ENCODE measurements at regions not wholly inside any gene's neighbourhood (a gene's known extent, or its start where the extent isn't known, plus 50 kb on each side); places are given as distances from the start of the nearest gene placed in this dataset.

DNA sequence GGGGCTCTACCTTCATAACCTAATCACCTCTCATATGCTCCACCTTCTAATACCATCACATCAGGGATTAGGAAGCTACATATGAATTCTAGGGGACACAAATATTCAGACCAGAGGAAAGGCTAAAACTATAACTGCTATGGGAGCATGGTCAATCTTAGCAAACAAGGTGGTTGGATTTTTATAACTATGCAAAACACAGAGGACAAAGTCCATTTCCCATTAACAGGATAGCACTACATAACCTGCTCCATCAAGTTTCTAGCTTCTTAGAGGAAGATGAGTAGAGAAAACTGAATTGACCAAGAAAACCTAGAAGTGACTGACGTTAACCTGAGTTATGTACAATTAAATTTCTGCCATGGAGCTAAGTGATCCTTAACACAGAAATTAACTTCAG is 398.6 kb downstream of the TBL1XR1 start:
- DNase-seq (ENCODE audit: low read depth in 4 of 4, low spot score in 3 of 4): no peak

DNA sequence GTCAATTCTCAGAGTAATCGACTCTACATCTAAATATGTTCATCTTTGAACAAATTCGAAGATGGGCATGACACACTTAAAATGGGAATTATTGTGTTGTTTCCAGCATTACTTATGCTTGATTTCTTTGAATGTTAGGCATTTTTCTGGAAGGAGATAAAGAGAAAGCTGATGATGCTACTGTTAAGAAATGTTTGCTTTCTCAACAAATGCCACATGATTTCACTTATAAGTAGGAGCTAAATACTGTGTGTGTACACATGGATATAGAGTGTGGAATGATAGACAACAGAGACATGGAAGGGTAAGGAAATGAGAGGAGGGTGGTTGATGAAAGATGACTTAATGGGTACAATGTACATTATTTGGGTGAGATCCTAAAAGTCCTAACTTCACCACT is 400.9 kb downstream of the TBL1XR1 start:
- DNase-seq (ENCODE audit: low read depth in 4 of 4, low spot score in 3 of 4): no peak

DNA sequence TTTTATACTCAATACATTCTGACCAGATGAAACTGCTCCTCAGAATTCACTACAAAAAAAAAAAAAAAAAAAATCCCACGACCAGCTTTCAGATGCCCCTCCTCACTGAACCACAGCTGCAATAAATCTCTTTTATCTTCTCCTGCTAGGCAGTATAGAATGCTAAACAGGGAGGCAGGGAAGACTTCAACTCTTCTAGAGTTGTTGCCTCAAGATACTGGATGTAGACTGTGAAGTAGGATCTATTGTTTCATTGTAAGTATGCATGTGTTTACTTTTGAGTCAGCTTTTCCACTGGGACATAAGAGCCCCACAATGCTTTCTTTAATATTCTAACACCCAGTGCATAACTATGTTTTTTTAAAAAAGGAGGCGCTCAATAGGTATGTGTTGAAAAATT is 401.4 kb downstream of the TBL1XR1 start:
- peak in 2 of 4 donors; percentile 24 to 25 for DNase-seq (ENCODE audit: low read depth in 4 of 4, low spot score in 3 of 4)

- DNase-seq (ENCODE audit: low read depth in 4 of 4, low spot score in 3 of 4): no peak
These were observed 402.9 kb downstream of the TBL1XR1 start for GRCh38 chr3:176794406-176794805.

DNA sequence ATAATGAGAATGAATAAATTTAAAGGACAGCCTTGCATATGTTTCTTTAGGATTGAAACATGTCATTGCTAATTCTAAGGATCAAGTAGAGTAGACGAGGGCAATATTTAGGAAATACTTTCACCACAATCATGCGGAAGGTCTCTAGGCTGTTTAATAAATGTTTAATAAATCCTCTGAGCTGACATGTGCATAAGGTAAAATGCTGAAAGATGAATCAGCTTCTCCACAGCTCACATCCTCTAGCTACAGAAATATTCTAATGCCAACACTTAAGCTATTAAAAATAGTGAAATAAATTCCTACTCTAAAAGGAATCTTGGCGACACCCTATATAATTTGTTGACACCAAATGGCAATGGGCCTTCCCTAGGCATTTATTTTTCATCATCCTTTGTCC is 407.3 kb downstream of the TBL1XR1 start:
- DNase-seq (ENCODE audit: low read depth in 4 of 4, low spot score in 3 of 4): no peak

GRCh38 chr3:176789281-176789705 is 408.0 kb downstream of the TBL1XR1 start:
- peak in 2 of 4 donors; percentile 12 to 18 for DNase-seq (ENCODE audit: low read depth in 4 of 4, low spot score in 3 of 4)

DNA sequence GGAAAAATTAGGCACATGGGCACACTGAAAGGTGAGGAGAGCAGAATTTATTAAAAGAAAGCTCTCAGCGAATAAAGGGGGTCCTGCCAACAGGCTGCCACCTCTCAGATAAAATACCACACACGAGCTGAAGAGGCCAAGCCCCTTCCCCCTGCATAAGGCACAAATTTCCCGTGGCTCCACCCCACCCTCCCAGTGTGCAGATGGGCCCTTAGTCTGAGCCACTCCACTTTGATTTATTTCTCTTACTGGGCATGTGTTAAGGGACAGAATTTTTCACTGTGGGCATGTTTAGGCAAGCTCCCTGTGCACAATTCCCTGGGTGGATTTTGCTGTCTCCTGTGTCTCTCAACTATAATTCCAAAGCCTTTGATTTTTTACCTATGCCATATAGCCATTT is 409.8 kb downstream of the TBL1XR1 start:
- DNase-seq (ENCODE audit: low read depth in 4 of 4, low spot score in 3 of 4): no peak

DNA sequence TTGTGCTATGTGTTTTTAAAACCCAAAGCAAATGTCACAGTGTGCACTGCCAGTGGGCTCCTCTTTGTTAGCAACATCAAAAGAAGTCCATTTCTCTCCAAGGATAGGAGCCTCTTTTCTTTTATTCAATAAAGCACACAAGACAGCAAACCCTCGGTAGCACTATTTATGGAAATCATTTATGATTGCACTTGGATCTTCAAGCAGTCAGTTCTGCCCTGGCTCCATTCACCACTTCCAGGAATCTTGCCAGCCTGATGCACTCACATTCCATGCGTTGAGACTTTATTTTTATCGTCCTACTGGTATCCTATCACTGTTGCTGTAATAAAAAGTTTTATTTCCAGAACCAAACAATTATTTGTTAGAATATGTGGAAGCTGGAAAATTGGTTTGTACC is 412.1 kb downstream of the TBL1XR1 start:
- DNase-seq (ENCODE audit: low read depth in 4 of 4, low spot score in 3 of 4): no peak

DNA sequence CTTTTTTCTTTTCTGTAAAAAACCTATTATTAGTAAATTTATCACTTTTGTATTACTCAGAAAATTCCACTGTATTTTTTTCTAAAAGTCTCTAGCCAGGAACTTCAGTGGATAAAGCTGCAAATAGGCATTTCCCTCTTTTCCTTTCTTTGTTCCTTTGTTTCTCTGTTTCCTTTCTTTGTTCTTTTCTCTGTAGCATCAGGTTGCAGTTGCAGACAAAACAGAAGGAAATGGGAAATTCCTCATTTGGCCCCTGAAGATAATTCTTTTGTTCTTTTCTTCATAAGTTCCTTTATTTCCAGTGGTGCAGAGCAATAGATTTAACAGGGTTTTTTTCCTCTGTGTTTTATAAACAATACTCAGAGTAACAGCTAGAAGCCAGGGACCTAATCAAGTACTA is 416.5 kb downstream of the TBL1XR1 start:
- DNase-seq (ENCODE audit: low read depth in 4 of 4, low spot score in 3 of 4): no peak

DNA sequence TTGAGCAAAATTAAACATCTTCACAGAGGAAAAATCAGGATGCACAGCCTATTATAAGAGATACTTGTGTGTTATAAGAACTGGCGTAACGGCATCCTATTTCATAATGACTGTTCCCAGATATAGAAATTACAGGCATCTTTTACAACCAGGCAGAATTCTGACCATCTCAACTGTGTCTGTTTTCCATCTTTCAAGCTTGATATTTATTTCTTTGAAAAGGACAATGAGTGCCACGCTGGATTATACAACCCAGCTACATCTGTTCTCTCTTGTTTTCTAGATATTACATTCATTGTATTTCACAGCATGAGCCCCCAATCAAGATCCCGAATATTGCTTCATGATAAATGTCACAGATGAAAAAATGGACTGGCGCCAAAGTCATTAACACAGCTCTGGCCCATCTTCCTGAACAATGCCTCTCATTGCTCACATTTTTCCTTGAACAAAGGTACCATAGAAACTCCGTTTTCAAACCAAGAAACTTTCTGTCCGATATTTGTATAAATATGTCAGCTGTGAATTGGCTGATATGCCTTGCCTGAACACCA is 420.6 kb downstream of the TBL1XR1 start:
- DNase-seq (ENCODE audit: low read depth in 4 of 4, low spot score in 3 of 4): no peak

- DNase-seq (ENCODE audit: low read depth in 4 of 4, low spot score in 3 of 4): no peak
These were observed 427.6 kb downstream of the TBL1XR1 start for GRCh38 chr3:176769547-176770190.

- no peak for DNase-seq (ENCODE audit: low read depth in 4 of 4, low spot score in 3 of 4)
These were observed 429.9 kb downstream of the TBL1XR1 start for GRCh38 chr3:176767385-176767784.

DNA sequence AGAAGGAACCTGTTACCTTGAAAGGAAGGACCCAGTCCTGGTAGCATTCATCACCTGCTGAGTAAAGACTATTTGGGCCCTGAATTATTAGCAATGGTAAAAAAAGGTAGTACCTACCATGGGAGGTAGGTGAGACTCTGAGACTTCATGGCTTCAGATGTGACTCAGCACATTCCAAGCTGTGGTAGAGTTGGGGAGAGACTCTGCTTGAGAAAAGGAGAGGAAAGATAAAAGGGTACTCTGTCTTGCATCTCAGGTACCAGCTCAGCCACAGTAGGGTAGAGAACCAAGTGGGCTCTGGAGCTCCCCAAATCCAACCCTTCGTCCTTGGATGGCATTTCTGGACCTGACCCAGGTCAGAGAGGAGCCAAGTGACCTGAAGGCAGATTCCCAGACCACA is 430.4 kb downstream of the TBL1XR1 start:
- no peak for DNase-seq (ENCODE audit: low read depth in 4 of 4, low spot score in 3 of 4)

GRCh38 chr3:176765382-176765900 is 431.8 kb downstream of the TBL1XR1 start:
- DNase-seq (ENCODE audit: low read depth in 4 of 4, low spot score in 3 of 4): no peak

DNA sequence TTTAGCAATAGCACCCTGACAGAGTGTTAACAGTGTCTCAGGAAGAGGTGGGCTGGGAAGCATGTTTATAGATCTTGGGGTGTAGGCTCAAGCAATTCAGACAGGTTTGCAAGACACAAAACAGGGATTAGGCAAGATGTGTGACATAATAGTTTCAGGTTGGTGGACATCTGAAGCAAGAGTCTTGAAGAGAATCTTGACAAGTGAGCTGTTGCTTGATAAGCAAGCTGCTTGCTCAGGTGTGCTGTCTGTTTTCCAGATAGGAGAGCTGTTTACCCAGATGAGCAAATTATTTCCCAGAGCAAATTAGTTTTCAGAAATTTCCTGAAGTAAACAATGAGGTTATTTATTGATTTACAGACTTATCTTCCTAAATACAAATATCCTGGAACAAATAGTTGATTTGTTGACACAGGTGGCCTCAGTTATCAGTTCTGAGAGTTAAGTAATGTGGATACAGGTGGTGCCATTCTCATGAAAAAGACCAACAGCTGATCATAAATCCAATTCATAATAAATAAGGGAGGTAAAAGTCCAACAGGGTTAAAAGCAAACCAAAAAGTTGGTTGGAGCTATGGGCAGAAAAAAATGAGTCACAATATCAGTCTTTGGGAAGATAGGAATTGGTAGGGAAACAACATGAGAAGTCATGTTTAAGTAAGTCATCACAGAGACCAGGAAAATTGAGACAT is 437.3 kb downstream of the TBL1XR1 start:
- no peak for DNase-seq (ENCODE audit: low read depth in 4 of 4, low spot score in 3 of 4)

- no peak for DNase-seq (ENCODE audit: low read depth in 4 of 4, low spot score in 3 of 4)
These were observed 439.9 kb downstream of the TBL1XR1 start for GRCh38 chr3:176757429-176757828.

DNA sequence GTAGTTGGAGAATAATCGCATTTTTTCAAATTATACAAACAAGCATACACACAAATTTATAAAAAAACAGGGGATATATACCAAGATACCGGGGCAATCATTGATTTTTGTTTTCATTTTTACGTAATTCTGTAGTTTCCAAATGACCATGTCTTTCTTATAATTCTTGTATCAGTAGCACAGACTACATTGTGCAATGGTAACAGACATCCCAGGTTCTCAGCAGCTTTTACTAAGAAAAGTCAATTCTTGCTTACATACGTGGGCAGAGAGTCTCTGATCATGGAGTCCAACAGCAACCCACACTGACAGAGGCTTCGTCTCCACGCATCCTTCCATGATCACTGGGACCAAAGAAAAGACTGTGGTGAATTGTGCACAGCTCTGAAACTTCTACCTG is 441.3 kb downstream of the TBL1XR1 start:
- DNase-seq (ENCODE audit: low read depth in 4 of 4, low spot score in 3 of 4): no peak

GRCh38 chr3:176755552-176755951 is 441.7 kb downstream of the TBL1XR1 start:
- DNase-seq (ENCODE audit: low read depth in 4 of 4, low spot score in 3 of 4): no peak

DNA sequence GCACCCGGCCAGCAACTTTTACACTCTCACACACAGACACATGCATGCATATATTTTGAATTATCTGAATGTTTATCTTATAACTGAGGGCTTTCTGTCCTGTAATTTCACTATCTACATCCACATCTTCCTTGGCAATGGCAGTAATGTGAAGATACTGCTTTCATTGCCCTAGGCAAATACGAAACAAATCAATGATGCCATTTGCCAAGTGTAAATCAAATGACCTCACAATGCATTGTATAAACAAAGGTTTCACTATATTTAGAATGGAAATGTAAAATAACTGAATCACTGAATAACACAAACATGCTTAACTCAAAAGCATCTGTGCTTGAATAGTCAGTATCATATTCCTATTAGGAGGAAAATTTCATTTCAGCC is 455.6 kb downstream of the TBL1XR1 start:
- DNase-seq (ENCODE audit: low read depth in 4 of 4, low spot score in 3 of 4): no peak

DNA sequence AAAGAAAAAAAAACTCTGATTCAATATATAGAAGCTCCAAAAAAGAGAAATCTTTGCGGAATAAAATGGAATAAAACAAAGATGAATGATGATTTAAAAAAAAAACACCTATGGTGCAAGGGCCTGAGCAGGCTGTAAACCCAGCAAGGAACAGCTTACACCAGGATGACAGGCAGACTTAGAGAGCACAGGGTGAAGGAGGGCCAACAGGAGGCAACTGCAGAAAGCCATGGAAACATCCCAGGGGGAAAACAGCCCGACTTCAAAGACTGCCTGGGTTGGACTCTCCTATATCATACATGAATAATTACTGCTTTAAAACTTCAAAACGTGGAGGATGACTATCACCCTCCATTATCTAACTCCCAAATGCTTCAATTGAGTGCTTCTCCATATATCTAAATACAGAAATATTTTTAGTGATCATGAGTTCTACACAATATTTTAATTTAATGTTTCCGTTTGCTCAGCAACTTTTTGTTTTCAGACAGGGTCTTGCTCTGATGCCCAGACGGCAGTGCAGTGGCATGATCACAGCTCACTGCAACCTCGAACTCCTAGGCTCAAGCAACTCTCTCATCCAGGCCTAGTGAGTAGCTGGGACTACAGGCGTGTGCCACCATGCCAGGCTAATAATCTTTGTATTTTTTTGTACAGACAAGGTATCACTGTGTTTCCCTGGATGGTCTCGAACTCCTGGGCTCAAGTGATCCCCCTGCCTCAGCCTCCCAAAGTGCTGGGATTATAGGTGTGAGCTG is 456.2 kb downstream of the TBL1XR1 start:
- no peak for DNase-seq (ENCODE audit: low read depth in 4 of 4, low spot score in 3 of 4)

- DNase-seq (ENCODE audit: low read depth in 4 of 4, low spot score in 3 of 4): no peak
These were observed 458.1 kb downstream of the TBL1XR1 start for GRCh38 chr3:176739159-176739558.

Data from right renal pelvis (tissue), 4 donors.